ENCODE measurements at regions not wholly inside any gene's neighbourhood (a gene's known extent, or its start where the extent isn't known, plus 50 kb on each side); places are given as distances from the start of the nearest gene placed in this dataset.

- no peak for TF ChIP-seq CTCF (IDR thresholded peaks at IDR 0.05)
- no peak for TF ChIP-seq POLR2A (IDR thresholded peaks at IDR 0.05)
These were observed 90.6 kb upstream of the TNR start for GRCh38 chr1:175833951-175834350.
